ENCODE measurements at regions not wholly inside any gene's neighbourhood (a gene's known extent, or its start where the extent isn't known, plus 50 kb on each side); places are given as distances from the start of the nearest gene placed in this dataset.
"Not testable (repeated sequence)": the region's sequence is repeated elsewhere in the genome, so short reads cannot be mapped to it uniquely, and the experiment has no call there.

GRCh38 chr19:30804751-30805150 is 432.6 kb downstream of the ZNF536 start:
- Histone ChIP-seq H3K36me3 (ENCODE audit: control insufficient read depth, insufficient read depth, low read length) (no peaks in the 10 kb centered on the region), H4K20me1 (ENCODE audit: control insufficient read depth, extremely low read depth, insufficient read depth, low read length) (no peaks in the 10 kb centered on the region), H3K4me1 (ENCODE audit: control insufficient read depth, extremely low read depth, insufficient read depth, low read length) (no peaks in the 10 kb centered on the region), H3K9ac (ENCODE audit: insufficient read depth, low read length) (no peak overlapping the region), H3K27me3 (ENCODE audit: control insufficient read depth, insufficient read depth, low read length) (no peaks in the 10 kb centered on the region), H3K9me3 (ENCODE audit: control insufficient read depth, insufficient read depth, low read depth, low read length) (no peaks in the 10 kb centered on the region), H3K27ac (ENCODE audit: insufficient read depth, low read length) (no peak overlapping the region), H2AFZ (ENCODE audit: low read length) (no peak overlapping the region), H3K4me3 (replicated peaks in 1 of 4; ENCODE audit: control extremely low read depth in 1 of 4, insufficient read depth in 1 of 4, low read depth in 3 of 4, low read length in 4 of 4) (peak overlapping the region in 1 of 4 experiments; percentile 33), H3K4me2 (ENCODE audit: extremely low read depth, insufficient read depth, low read length) (no peak overlapping the region), H3K79me2 (ENCODE audit: control insufficient read depth, insufficient read depth, low read length) (no peaks in the 10 kb centered on the region)
- TF ChIP-seq EZH2 (IDR thresholded peaks at IDR 0.05; ENCODE audit: low read length, missing control alignments) (no peak), CTCF (conservative IDR thresholded peaks at IDR 0.05 in 1 of 2, IDR thresholded peaks at IDR 0.05 in 1 of 2; ENCODE audit: low read depth in 1 of 2, low read length in 2 of 2) (no peak)
- peak in 1 of 2 donors; percentile 14 for DNase-seq (ENCODE audit: low read depth in 2 of 2)

- peak overlapping the region in 1 of 4 experiments; percentile 33 for H3K4me3 ChIP-seq (replicated peaks in 1 of 4; ENCODE audit: control extremely low read depth in 1 of 4, insufficient read depth in 1 of 4, low read depth in 3 of 4, low read length in 4 of 4)
- H3K27me3 ChIP-seq (ENCODE audit: control insufficient read depth, insufficient read depth, low read length); H3K79me2 ChIP-seq (ENCODE audit: control insufficient read depth, insufficient read depth, low read length); H3K27ac ChIP-seq (ENCODE audit: insufficient read depth, low read length); DNase-seq (ENCODE audit: low read depth in 2 of 2); H3K4me1 ChIP-seq (ENCODE audit: control insufficient read depth, extremely low read depth, insufficient read depth, low read length); H2AFZ ChIP-seq (ENCODE audit: low read length); H3K4me2 ChIP-seq (ENCODE audit: extremely low read depth, insufficient read depth, low read length); H3K9me3 ChIP-seq (ENCODE audit: control insufficient read depth, insufficient read depth, low read depth, low read length); H3K36me3 ChIP-seq (ENCODE audit: control insufficient read depth, insufficient read depth, low read length); H3K9ac ChIP-seq (ENCODE audit: insufficient read depth, low read length); H4K20me1 ChIP-seq (ENCODE audit: control insufficient read depth, extremely low read depth, insufficient read depth, low read length): not testable (repeated sequence)
These were observed 432.1 kb downstream of the ZNF536 start for GRCh38 chr19:30804333-30804732.

- Histone ChIP-seq H3K36me3 (ENCODE audit: control insufficient read depth, insufficient read depth, low read length) (no peaks in the 10 kb centered on the region), H4K20me1 (ENCODE audit: control insufficient read depth, extremely low read depth, insufficient read depth, low read length) (no peaks in the 10 kb centered on the region), H2AFZ (ENCODE audit: low read length) (no peak overlapping the region), H3K9ac (ENCODE audit: insufficient read depth, low read length) (no peak overlapping the region), H3K4me1 (ENCODE audit: control insufficient read depth, extremely low read depth, insufficient read depth, low read length) (no peaks in the 10 kb centered on the region), H3K9me3 (ENCODE audit: control insufficient read depth, insufficient read depth, low read depth, low read length) (no peaks in the 10 kb centered on the region), H3K27ac (ENCODE audit: insufficient read depth, low read length) (no peak overlapping the region), H3K4me3 (replicated peaks in 1 of 4; ENCODE audit: control extremely low read depth in 1 of 4, insufficient read depth in 1 of 4, low read depth in 3 of 4, low read length in 4 of 4) (no peak overlapping the region), H3K27me3 (ENCODE audit: control insufficient read depth, insufficient read depth, low read length) (no peaks in the 10 kb centered on the region), H3K79me2 (ENCODE audit: control insufficient read depth, insufficient read depth, low read length) (no peaks in the 10 kb centered on the region), H3K4me2 (ENCODE audit: extremely low read depth, insufficient read depth, low read length) (no peak overlapping the region)
- no peak for DNase-seq (ENCODE audit: low read depth in 2 of 2)
- TF ChIP-seq EZH2 (IDR thresholded peaks at IDR 0.05; ENCODE audit: low read length, missing control alignments) (no peak), CTCF (conservative IDR thresholded peaks at IDR 0.05 in 1 of 2, IDR thresholded peaks at IDR 0.05 in 1 of 2; ENCODE audit: low read depth in 1 of 2, low read length in 2 of 2) (no peak)
These were observed 430.3 kb downstream of the ZNF536 start for GRCh38 chr19:30802424-30803013.

Data from fibroblast of lung (primary cell).